OCI-LY3 (cell line): ENCODE measurements at regions not wholly inside any gene's neighbourhood (a gene's known extent, or its start where the extent isn't known, plus 50 kb on each side); places are given as distances from the start of the nearest gene placed in this dataset.

Experiments
- H2AFZ ChIP-seq: fragments of 200-600, 300-600 bp; shearing (Covaris generic); 2 replicates; pipeline ENCODE4 v1.6.0; 2014; ENCODE audit warnings: antibody characterized with exemption, low read depth, low read length
- H3K27ac ChIP-seq: fragments of 200-600, 300-600 bp; sonication (generic); 2 replicates; pipeline ENCODE4 v1.5.1; 2014; ENCODE audit warnings: mild to moderate bottlenecking, low read length, moderate library complexity, mixed read lengths
- H3K27me3 ChIP-seq: fragments of 200-600, 300-600 bp; sonication (generic); 2 replicates; pipeline ENCODE4 v1.6.1; 2014; ENCODE audit warnings: low read depth, low read length, mixed read lengths
- H3K36me3 ChIP-seq: fragments of 200-600, 300-600 bp; sonication (generic); replicated peaks from 2 replicates; pipeline ENCODE3; 2014; ENCODE audit warnings: low read depth, low read length, mixed read lengths
- H3K4me1 ChIP-seq: fragments of 300-600, 200-600 bp; sonication (generic); 2 replicates; pipeline ENCODE4 v1.6.1; 2014; ENCODE audit warnings: low read length, mixed read lengths
- H3K4me2 ChIP-seq: fragments of 200-600, 300-600 bp; sonication (generic); 2 replicates; pipeline ENCODE4 v1.6.1; 2014; ENCODE audit warnings: low read length, mixed read lengths
- H3K4me3 ChIP-seq: fragments of 300-600, 200-600 bp; sonication (generic); 2 replicates; pipeline ENCODE4 v1.5.1; 2014; ENCODE audit warnings: antibody characterized with exemption, mild to moderate bottlenecking, low read length, moderate library complexity
- H3K79me2 ChIP-seq: fragments of 300-600, 200-600 bp; shearing (Covaris generic); 2 replicates; pipeline ENCODE4 v1.6.1; 2014; ENCODE audit warnings: mild to moderate bottlenecking, low read length, mixed read lengths
- H3K9ac ChIP-seq: fragments of 300-600, 200-600 bp; shearing (Covaris generic); 2 replicates; pipeline ENCODE4 v1.6.0; 2014; ENCODE audit warnings: mild to moderate bottlenecking, low read length, moderate library complexity
- H3K9me3 ChIP-seq: fragments of 200-600, 300-600 bp; shearing (Covaris generic); 2 replicates; pipeline ENCODE4 v1.6.1; 2014; ENCODE audit warnings: low read length, mixed read lengths; ENCODE audit not compliant: insufficient read depth
- H4K20me1 ChIP-seq: fragments of 200-600, 300-600 bp; sonication (generic); 2 replicates; pipeline ENCODE4 v1.6.1; 2016; ENCODE audit warnings: low read length, mixed read lengths; ENCODE audit not compliant: insufficient read depth
- CTCF ChIP-seq: fragments of 200-600, 300-600 bp; sonication (generic); IDR thresholded peaks from 2 replicates; pipeline ENCODE4 v1.5.1; 2014; ENCODE audit warnings: antibody characterized with exemption, low read length, low read depth
- EZH2phosphoT487 ChIP-seq: fragments of 200-600 bp; shearing (Covaris generic); IDR thresholded peaks from 2 replicates; pipeline ENCODE4 v1.6.1; 2018; ENCODE audit warnings: antibody characterized with exemption, mixed run types, low read depth

- TF ChIP-seq EZH2phosphoT487 (no peak), CTCF (no peak)
- Histone ChIP-seq H3K36me3 (no peaks in the 10 kb centered on the region), H4K20me1 (no peaks in the 10 kb centered on the region), H3K4me2 (no peak overlapping the region), H3K27ac (no peak overlapping the region), H2AFZ (no peak overlapping the region), H3K4me3 (no peak overlapping the region), H3K27me3 (no peaks in the 10 kb centered on the region), H3K79me2 (no peaks in the 10 kb centered on the region), H3K9ac (no peak overlapping the region), H3K9me3 (no peaks in the 10 kb centered on the region), H3K4me1 (no peaks in the 10 kb centered on the region)
Measured at GRCh38 chr6:8760951-8761350, 325.6 kb upstream of the SLC35B3 start.

- H3K4me2 ChIP-seq: no peak overlapping the region
- no peak overlapping the region for H3K9ac ChIP-seq
- H2AFZ ChIP-seq: no peak overlapping the region
- no peaks in the 10 kb centered on the region for H3K9me3 ChIP-seq
- H3K27ac ChIP-seq: no peak overlapping the region
- H3K36me3 ChIP-seq: no peaks in the 10 kb centered on the region
- no peaks in the 10 kb centered on the region for H3K79me2 ChIP-seq
- H4K20me1 ChIP-seq: no peaks in the 10 kb centered on the region
- TF ChIP-seq EZH2phosphoT487 (no peak), CTCF (no peak)
- no peaks in the 10 kb centered on the region for H3K27me3 ChIP-seq
- no peaks in the 10 kb centered on the region for H3K4me1 ChIP-seq
- no peak overlapping the region for H3K4me3 ChIP-seq
Measured at GRCh38 chr6:8758412-8758811, 323.1 kb upstream of the SLC35B3 start.

GRCh38 chr6:8750627-8751026, 315.3 kb upstream of the SLC35B3 start:
- Histone ChIP-seq H3K4me3 (no peak overlapping the region), H3K79me2 (no peaks in the 10 kb centered on the region), H3K27ac (no peak overlapping the region), H3K4me2 (no peak overlapping the region), H3K36me3 (no peaks in the 10 kb centered on the region), H3K9me3 (no peaks in the 10 kb centered on the region), H3K4me1 (no peaks in the 10 kb centered on the region), H3K27me3 (no peaks in the 10 kb centered on the region), H4K20me1 (no peaks in the 10 kb centered on the region), H2AFZ (no peak overlapping the region), H3K9ac (no peak overlapping the region)
- no peak for TF ChIP-seq CTCF
- TF ChIP-seq EZH2phosphoT487: no peak

- no peak overlapping the region for H3K4me2 ChIP-seq
- H3K9ac ChIP-seq: no peak overlapping the region
- H3K27me3 ChIP-seq: no peaks in the 10 kb centered on the region
- no peaks in the 10 kb centered on the region for H4K20me1 ChIP-seq
- no peaks in the 10 kb centered on the region for H3K36me3 ChIP-seq
- H3K27ac ChIP-seq: no peak overlapping the region
- H3K79me2 ChIP-seq: no peaks in the 10 kb centered on the region
- no peak overlapping the region for H3K4me3 ChIP-seq
- TF ChIP-seq CTCF (no peak), EZH2phosphoT487 (no peak)
- H3K9me3 ChIP-seq: no peaks in the 10 kb centered on the region
- H3K4me1 ChIP-seq: no peaks in the 10 kb centered on the region
- H2AFZ ChIP-seq: no peak overlapping the region
Measured at GRCh38 chr6:8749465-8749864, 314.1 kb upstream of the SLC35B3 start.
